GM18502 (cell line): ENCODE measurements at regions not wholly inside any gene's neighbourhood (a gene's known extent, or its start where the extent isn't known, plus 50 kb on each side); places are given as distances from the start of the nearest gene placed in this dataset.

Experiments
- ATAC-seq: cut with Tn5 transposase; IDR thresholded peaks from one replicate; pipeline ENCODE4 v1.9.1; 2021; ENCODE audit warnings: mild to moderate bottlenecking; ENCODE audit not compliant: unreplicated experiment, poor library complexity

DNA sequence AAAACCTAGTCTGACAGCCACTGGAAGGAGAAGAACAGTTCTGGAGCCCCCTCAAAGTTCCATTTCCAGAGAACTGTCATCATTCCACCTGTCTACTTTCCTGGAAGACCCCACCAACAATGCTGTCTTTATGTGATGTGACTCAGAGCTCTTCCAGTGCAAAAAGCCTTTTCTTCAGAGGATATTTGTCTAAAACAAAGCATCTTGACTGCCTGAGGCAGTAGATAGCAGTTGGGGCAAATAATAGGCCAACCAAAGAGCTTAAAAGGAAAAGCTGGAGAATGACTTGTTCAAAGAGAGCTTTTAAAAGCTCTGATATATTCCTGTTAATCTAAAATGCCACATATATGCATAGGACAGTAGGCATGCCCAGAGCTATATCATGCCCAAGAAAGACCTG, 62.6 kb downstream of the MIS18A start:
- ATAC-seq, result no peak

DNA sequence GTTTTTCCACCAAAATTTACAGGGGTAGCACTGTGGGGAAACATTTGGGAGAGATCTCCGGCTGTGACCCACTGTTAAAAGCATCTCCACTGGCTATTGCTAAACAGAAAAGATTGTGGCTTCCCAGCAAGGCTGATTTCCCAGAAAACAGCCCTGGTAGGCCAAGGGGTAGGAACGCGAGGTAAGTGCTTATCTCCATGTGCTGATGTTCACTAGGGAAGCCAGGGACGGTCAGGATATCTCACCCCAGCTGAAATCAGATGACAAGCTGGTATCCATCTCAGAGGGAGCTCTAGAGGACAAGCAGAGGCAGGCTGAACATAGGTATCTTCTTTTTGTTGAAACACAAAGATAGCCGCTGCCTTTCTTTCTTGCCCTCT, 63.6 kb downstream of the MIS18A start:
- no peak for ATAC-seq

DNA sequence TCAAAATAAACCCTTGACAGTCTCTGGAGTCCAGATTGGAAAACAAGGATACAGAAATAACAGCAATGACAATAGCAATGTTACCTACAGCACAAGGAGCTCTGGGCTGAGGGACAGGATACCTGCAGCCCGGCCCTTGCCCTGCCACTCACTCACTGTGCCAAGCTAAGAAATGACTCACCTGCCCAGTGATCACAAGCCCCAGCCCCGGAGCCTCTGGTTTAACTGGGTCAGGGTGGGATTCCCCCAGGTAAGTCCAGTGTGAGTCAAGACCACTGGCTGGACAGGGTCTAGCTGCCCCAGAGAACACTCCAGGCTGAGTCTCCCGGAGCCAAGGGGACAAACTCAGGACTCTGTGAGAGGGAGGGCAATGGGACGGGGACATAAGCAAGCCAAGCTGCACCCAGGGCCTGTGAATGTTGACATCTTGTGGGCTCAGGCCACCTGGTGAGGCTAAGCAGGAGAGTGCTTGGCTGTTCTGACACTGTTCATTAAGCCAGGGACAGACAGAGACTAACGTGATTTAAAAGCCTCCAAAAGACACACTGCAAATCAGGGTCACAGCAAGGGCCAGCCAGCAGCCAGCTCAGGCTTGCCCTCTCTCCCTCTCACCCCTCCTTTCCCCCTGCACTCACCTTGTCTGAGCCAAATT, 64.1 kb downstream of the MIS18A start:
- ATAC-seq, result no peak

- ATAC-seq, result no peak
Observed at GRCh38 chr21:32212116-32212515, 66.7 kb downstream of the MIS18A start.

DNA sequence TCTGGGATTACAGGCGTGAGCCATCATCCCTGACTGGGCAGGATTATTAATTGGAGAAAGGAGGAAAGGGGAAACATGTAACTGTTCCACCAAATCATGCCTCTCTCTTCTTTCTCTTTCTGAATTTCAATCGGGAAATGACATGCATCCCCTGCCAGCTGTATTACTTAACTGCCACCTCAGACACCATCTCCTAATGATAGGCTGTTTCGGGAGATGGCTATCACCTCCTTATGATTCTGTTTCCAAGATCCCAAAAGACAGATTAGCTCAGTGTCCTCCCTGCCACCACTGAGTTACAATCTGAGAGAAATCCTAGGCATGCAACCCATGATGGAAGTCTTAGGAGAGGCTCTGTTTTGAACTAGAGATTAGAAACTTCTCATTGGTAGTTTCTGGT, 67.5 kb downstream of the MIS18A start:
- ATAC-seq, result no peak

- no peak for ATAC-seq
Observed at GRCh38 chr21:32209580-32209979, 69.3 kb downstream of the MIS18A start.

DNA sequence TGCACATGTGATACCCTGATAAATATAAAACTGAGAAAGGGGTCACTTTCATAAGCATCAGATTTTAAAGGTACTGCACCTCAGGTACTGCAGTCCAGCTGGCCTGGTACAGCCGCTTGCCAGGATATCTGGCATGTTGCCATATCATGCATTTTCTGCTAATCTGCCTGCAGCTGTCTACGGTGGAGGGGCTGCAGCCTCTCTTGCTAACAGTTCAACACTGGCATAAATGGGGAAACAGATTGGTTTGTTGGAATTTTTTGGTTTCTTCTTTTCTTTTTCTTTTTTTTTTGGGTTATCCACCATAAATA, 71.5 kb downstream of the MIS18A start:
- no peak for ATAC-seq

GRCh38 chr21:32206631-32207405, 72.0 kb downstream of the MIS18A start:
- no peak for ATAC-seq

DNA sequence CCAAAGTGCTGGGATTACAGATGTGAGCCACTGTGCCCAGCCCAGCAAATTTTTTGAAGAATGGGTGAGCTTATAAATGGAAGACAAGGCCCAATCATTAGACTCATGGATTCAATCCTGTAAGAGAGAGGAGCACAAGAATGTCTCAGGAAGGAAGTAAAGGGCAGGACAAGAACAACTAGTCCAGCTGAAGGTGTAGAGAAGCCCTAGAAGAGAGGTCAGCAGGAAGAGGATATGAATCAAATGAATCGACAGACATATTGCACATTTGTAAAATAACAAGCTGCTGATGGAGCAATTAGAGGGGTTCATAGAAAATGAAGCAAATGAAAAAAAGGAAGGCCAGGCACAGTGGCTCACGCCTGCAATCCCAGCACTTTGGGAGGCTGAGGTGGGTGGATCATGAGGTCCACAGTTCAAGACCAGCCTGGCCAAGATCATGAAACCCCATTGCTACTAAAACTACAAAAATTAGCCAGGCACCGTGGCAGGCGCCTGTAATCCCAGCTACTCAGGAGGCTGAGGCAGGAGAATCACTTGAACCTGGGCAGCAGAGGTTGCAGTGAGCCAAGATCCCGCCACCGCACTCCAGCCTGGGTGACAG, 74.9 kb downstream of the MIS18A start:
- no peak for ATAC-seq

- no peak for ATAC-seq
Observed at GRCh38 chr21:32200029-32200428, 78.8 kb downstream of the MIS18A start.

GRCh38 chr21:32198384-32198783, 80.5 kb downstream of the MIS18A start:
- ATAC-seq, result no peak

DNA sequence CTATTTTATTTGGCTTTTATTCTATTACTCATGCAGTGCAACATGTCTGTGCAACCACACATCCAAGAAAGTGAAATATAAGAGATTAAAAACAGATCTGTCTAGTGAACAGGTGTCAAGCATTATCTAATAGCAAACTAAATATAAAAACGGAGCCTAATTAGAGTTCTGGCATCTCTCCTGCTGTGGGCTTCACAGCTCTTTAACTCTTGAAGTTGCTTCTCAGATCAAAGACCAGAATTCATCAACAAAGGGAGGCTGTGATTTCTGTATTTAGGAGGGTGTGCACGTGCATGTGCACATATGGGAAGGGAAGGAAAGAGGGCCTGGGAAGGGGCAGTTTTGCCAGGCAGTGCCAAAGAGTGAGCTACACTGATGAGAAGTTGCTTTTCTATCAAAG, 81.0 kb downstream of the MIS18A start:
- no peak for ATAC-seq

- no peak for ATAC-seq
Observed at GRCh38 chr21:32196001-32196400, 82.8 kb downstream of the MIS18A start.

- no peak for ATAC-seq
Observed at GRCh38 chr21:32193098-32193465, 85.8 kb downstream of the MIS18A start.

GRCh38 chr21:32192291-32193097, 86.4 kb downstream of the MIS18A start:
- no peak for ATAC-seq

GRCh38 chr21:32190493-32191144, 88.2 kb downstream of the MIS18A start:
- ATAC-seq, result no peak

DNA sequence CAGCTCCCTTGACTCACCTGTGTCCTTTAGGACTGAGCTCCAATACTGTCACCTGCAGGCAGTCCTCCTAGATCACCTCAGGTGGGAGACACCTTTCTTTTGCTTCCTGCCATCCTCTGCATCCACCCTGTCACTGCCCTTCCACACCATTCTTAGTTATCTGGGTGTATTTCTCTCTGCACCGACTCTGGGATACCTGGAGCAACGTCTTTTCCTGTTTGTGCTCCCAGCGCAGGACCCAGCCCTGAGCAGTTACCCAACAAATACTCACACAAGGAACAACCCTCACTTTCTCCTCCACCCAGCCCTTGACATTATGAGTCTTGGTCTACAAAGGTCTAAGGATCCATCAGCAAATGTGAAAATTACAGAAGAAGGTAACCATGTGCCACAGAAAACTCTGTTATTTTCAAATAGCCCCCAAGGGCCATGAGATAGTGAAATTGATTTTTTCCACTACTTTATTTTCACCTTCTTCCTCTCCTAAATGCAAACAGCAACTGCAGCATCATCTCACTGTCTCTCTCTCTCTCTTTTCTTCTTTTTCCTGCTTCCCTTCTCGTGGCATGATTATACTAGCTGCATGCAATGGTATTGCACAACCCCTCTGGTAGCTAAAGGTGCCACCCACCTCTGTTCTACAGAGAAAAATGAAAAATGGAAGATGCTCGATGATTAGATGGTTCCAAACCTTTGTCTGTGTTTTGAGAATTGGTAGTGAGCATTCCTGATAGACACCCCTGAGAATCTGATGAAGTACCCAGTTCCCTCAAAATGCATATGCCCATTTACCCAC, 89.0 kb downstream of the MIS18A start:
- ATAC-seq, result no peak

GRCh38 chr21:32186804-32187203, 92.0 kb downstream of the MIS18A start:
- ATAC-seq, result no peak

GRCh38 chr21:32185726-32186125, 93.1 kb downstream of the MIS18A start:
- no peak for ATAC-seq

GRCh38 chr21:32185103-32185502, 93.7 kb downstream of the MIS18A start:
- no peak for ATAC-seq
